ENCODE measurements at regions not wholly inside any gene's neighbourhood (a gene's known extent, or its start where the extent isn't known, plus 50 kb on each side); places are given as distances from the start of the nearest gene placed in this dataset.

DNA sequence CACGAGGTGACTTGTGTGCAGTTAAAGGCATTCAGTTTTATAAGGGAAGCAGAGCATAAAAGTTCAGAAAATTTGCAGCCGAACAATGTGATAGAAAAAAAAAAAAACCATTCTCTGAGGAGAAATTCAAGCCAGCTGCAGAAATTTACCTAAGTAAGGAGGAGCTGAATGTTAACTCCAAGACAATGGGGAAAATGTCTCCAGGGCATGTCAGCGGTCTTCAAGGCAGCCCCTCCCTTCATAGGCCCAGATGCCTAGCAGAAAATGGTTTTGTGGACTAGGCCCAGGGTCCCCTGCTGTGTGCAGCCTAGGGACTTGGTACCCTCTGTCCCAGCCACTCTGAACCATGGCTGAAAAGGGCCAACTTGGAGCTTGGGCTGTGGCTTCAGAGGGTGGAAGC is 1764.0 kb downstream of the C4orf33 start:
- H3K4me3 Mint-ChIP-seq: no peak overlapping the region
- no peaks in the 10 kb centered on the region for H3K27me3 Mint-ChIP-seq
- H3K9me3 Mint-ChIP-seq: no peaks in the 10 kb centered on the region

GRCh38 chr4:130896920-130897319 is 1801.0 kb downstream of the C4orf33 start:
- Mint-ChIP-seq H3K4me1 (ENCODE audit: low read depth) (no peaks in the 10 kb centered on the region), H3K27me3 (no peaks in the 10 kb centered on the region), H3K27ac (no peak overlapping the region), H3K9me3 (peaks cover 5% of the 10 kb centered on the region), H3K36me3 (ENCODE audit: low read depth) (no peaks in the 10 kb centered on the region), H3K4me3 (no peak overlapping the region)
- Histone ChIP-seq H3K4me3 (ENCODE audit: low read length) (no peak overlapping the region), H3K27ac (ENCODE audit: low read depth in 1 of 2, low read length in 2 of 2) (no peak overlapping the region), H3K36me3 (ENCODE audit: insufficient read depth, low read length) (no peaks in the 10 kb centered on the region), H3K27me3 (ENCODE audit: control insufficient read depth in 1 of 2, insufficient read depth in 2 of 2, low read length in 2 of 2) (no peaks in the 10 kb centered on the region), H3K4me1 (ENCODE audit: insufficient read depth, low read length) (no peaks in the 10 kb centered on the region), H3K9me3 (ENCODE audit: control insufficient read depth in 1 of 2, insufficient read depth in 1 of 2, low read length in 2 of 2) (peaks cover 0 to 3% of the 10 kb centered on the region in 2 experiments)
- TF ChIP-seq CTCF (IDR thresholded peaks at IDR 0.05): no peak
- ChIA-PET POLR2A (no interaction called here), CTCF (no interaction called here)
- DNase-seq (no peak), ATAC-seq (ENCODE audit: poor library complexity) (no peak)
- intact Hi-C loops (cut with DNase I, micrococcal nuclease): no loop called here

More for the DNA sequence above, 1764.0 kb downstream of the C4orf33 start:
- ChIA-PET CTCF (no interaction called here), POLR2A (no interaction called here)
- Mint-ChIP-seq H3K36me3 (ENCODE audit: low read depth) (no peaks in the 10 kb centered on the region), H3K4me1 (ENCODE audit: low read depth) (no peaks in the 10 kb centered on the region), H3K27ac (no peak overlapping the region)
- peaks cover 0 to 4% of the 10 kb centered on the region in 2 experiments for H3K9me3 ChIP-seq (ENCODE audit: control insufficient read depth in 1 of 2, insufficient read depth in 1 of 2, low read length in 2 of 2)
- H3K36me3 ChIP-seq (ENCODE audit: insufficient read depth, low read length): no peaks in the 10 kb centered on the region
- no peaks in the 10 kb centered on the region for H3K4me1 ChIP-seq (ENCODE audit: insufficient read depth, low read length)
- no peak for ATAC-seq (ENCODE audit: poor library complexity)
- DNase-seq: no peak
- no peak for TF ChIP-seq CTCF (IDR thresholded peaks at IDR 0.05)
- no peak overlapping the region for H3K4me3 ChIP-seq (ENCODE audit: low read length)
- no peak overlapping the region for H3K27ac ChIP-seq (ENCODE audit: low read depth in 1 of 2, low read length in 2 of 2)
- no peaks in the 10 kb centered on the region for H3K27me3 ChIP-seq (ENCODE audit: control insufficient read depth in 1 of 2, insufficient read depth in 2 of 2, low read length in 2 of 2)
- intact Hi-C loops (cut with DNase I, micrococcal nuclease): no loop called here

GRCh38 chr4:130901321-130901720 is 1805.4 kb downstream of the C4orf33 start:
- POLR2A ChIA-PET: no interaction called here
- TF ChIP-seq CTCF (IDR thresholded peaks at IDR 0.05): no peak

More at GRCh38 chr4:130901321-130901720, 1805.4 kb downstream of the C4orf33 start:
- CTCF ChIA-PET: no interaction called here
- ATAC-seq (ENCODE audit: poor library complexity): no peak
- DNase-seq: no peak
- Mint-ChIP-seq H3K4me3 (no peak overlapping the region), H3K27me3 (no peaks in the 10 kb centered on the region), H3K36me3 (ENCODE audit: low read depth) (no peaks in the 10 kb centered on the region), H3K27ac (no peak overlapping the region), H3K9me3 (peaks cover 4% of the 10 kb centered on the region), H3K4me1 (ENCODE audit: low read depth) (no peaks in the 10 kb centered on the region)
- Histone ChIP-seq H3K4me1 (ENCODE audit: insufficient read depth, low read length) (no peaks in the 10 kb centered on the region), H3K4me3 (ENCODE audit: low read length) (no peak overlapping the region), H3K27ac (ENCODE audit: low read depth in 1 of 2, low read length in 2 of 2) (no peak overlapping the region), H3K36me3 (ENCODE audit: insufficient read depth, low read length) (no peaks in the 10 kb centered on the region), H3K9me3 (ENCODE audit: control insufficient read depth in 1 of 2, insufficient read depth in 1 of 2, low read length in 2 of 2) (peaks cover 0 to 3% of the 10 kb centered on the region in 2 experiments), H3K27me3 (ENCODE audit: control insufficient read depth in 1 of 2, insufficient read depth in 2 of 2, low read length in 2 of 2) (no peaks in the 10 kb centered on the region)
- intact Hi-C loops (cut with DNase I, micrococcal nuclease): no loop called here

All from CD4-positive, alpha-beta T cell (primary cell).